ENCODE measurements at regions not wholly inside any gene's neighbourhood (a gene's known extent, or its start where the extent isn't known, plus 50 kb on each side); places are given as distances from the start of the nearest gene placed in this dataset.

GRCh38 chr2:71864085-71864484 is 283.6 kb downstream of the CYP26B1 start:
- TF ChIP-seq, protein P1, sequence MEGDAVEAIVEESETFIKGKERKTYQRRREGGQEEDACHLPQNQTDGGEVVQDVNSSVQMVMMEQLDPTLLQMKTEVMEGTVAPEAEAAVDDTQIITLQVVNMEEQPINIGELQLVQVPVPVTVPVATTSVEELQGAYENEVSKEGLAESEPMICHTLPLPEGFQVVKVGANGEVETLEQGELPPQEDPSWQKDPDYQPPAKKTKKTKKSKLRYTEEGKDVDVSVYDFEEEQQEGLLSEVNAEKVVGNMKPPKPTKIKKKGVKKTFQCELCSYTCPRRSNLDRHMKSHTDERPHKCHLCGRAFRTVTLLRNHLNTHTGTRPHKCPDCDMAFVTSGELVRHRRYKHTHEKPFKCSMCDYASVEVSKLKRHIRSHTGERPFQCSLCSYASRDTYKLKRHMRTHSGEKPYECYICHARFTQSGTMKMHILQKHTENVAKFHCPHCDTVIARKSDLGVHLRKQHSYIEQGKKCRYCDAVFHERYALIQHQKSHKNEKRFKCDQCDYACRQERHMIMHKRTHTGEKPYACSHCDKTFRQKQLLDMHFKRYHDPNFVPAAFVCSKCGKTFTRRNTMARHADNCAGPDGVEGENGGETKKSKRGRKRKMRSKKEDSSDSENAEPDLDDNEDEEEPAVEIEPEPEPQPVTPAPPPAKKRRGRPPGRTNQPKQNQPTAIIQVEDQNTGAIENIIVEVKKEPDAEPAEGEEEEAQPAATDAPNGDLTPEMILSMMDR (IDR thresholded peaks at IDR 0.05; ENCODE audit: low read depth, low read length) = no peak
- Histone ChIP-seq H3K4me3 (no peak overlapping the region), H3K9me3 (ENCODE audit: low read depth) (no peaks in the 10 kb centered on the region), H3K27me3 (peaks cover 10% of the 10 kb centered on the region), H3K27ac (no peak overlapping the region), H3K36me3 (no peaks in the 10 kb centered on the region), H3K4me1 (ENCODE audit: low read depth) (no peaks in the 10 kb centered on the region)
- DNase-seq (ENCODE audit: low read depth in 1 of 2, low spot score in 1 of 2) = no peak

GRCh38 chr2:71863396-71863795 is 284.3 kb downstream of the CYP26B1 start:
- no peaks in the 10 kb centered on the region for H3K36me3 ChIP-seq
- no peaks in the 10 kb centered on the region for H3K9me3 ChIP-seq (ENCODE audit: low read depth)
- H3K4me3 ChIP-seq = no peak overlapping the region
- no peak overlapping the region for H3K27ac ChIP-seq
- TF ChIP-seq, protein P1 (IDR thresholded peaks at IDR 0.05; ENCODE audit: low read depth, low read length) = no peak
- no peak for DNase-seq (ENCODE audit: low read depth in 1 of 2, low spot score in 1 of 2)
- peaks cover 10% of the 10 kb centered on the region for H3K27me3 ChIP-seq
- no peaks in the 10 kb centered on the region for H3K4me1 ChIP-seq (ENCODE audit: low read depth)

DNA sequence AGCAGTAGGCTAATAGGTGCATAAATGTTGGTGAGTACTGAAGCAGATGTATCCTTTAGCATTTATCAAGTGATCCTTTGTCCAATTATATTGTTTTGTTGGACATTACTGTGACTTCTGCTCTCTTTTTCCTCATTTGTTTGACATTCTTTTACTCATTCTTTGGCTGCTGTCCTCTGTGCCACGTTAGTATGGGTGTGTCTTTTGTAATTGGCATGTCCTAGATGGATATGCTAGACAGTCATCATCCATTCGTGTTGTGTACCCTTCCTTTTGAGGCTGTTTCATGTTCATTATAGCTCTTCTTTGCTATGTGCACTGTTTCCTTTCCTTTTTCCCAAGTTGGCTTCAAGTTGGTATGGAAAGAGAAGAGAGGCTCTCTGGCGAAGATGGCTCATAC is 284.7 kb downstream of the CYP26B1 start:
- H3K27me3 ChIP-seq = peaks cover 6% of the 10 kb centered on the region
- H3K27ac ChIP-seq = no peak overlapping the region
- H3K9me3 ChIP-seq (ENCODE audit: low read depth) = no peaks in the 10 kb centered on the region
- no peaks in the 10 kb centered on the region for H3K36me3 ChIP-seq
- DNase-seq (ENCODE audit: low read depth in 1 of 2, low spot score in 1 of 2) = no peak
- H3K4me1 ChIP-seq (ENCODE audit: low read depth) = no peaks in the 10 kb centered on the region
- TF ChIP-seq, protein P1 (IDR thresholded peaks at IDR 0.05; ENCODE audit: low read depth, low read length) = no peak
- no peak overlapping the region for H3K4me3 ChIP-seq

- no peak for DNase-seq (ENCODE audit: low read depth in 1 of 2, low spot score in 1 of 2)
- Histone ChIP-seq H3K27ac (no peak overlapping the region), H3K9me3 (ENCODE audit: low read depth) (no peaks in the 10 kb centered on the region), H3K4me3 (no peak overlapping the region), H3K36me3 (no peaks in the 10 kb centered on the region), H3K27me3 (no peaks in the 10 kb centered on the region), H3K4me1 (ENCODE audit: low read depth) (no peaks in the 10 kb centered on the region)
- TF ChIP-seq, protein P1 (IDR thresholded peaks at IDR 0.05; ENCODE audit: low read depth, low read length) = no peak
Observed at GRCh38 chr2:71861186-71862160, 286.2 kb downstream of the CYP26B1 start.

DNA sequence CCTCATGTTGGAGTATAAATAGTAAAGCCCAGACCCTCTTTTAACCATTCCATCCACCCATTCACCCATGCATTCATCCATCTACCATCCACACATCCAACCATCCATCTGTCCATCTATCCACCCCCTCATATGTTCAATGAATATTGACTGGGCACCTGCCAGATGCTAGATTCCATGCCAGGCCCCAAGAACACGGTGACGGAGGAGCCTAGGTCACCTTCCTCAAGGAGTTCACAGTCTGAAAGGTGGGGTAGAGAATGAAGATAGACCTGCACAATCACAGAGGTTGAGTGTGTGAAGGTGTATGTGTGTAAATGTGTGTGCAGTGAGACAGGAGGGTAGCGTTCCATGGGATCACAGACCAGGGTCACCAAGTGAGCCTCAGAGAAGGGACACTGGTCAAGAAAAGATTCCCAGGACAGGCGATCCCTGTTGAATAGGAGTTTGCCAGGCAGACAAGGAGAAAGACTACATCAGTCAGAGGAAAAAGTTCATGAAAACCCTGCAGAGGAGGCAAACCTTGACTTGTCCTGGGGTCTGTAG is 287.2 kb downstream of the CYP26B1 start:
- no peaks in the 10 kb centered on the region for H3K27me3 ChIP-seq
- TF ChIP-seq, protein P1 (IDR thresholded peaks at IDR 0.05; ENCODE audit: low read depth, low read length) = no peak
- H3K36me3 ChIP-seq = no peaks in the 10 kb centered on the region
- H3K4me3 ChIP-seq = no peak overlapping the region
- H3K27ac ChIP-seq = no peak overlapping the region
- no peak for DNase-seq (ENCODE audit: low read depth in 1 of 2, low spot score in 1 of 2)
- H3K4me1 ChIP-seq (ENCODE audit: low read depth) = no peaks in the 10 kb centered on the region
- no peaks in the 10 kb centered on the region for H3K9me3 ChIP-seq (ENCODE audit: low read depth)
